HG03432 (cell line): ENCODE measurements at regions not wholly inside any gene's neighbourhood (a gene's known extent, or its start where the extent isn't known, plus 50 kb on each side); places are given as distances from the start of the nearest gene placed in this dataset.
"Not testable (repeated sequence)": the region's sequence is repeated elsewhere in the genome, so short reads cannot be mapped to it uniquely, and the experiment has no call there.

Experiments used
- ATAC-seq: cut with Tn5 transposase; IDR thresholded peaks from one replicate; pipeline ENCODE4 v1.9.1; 2021; ENCODE audit warnings: mild to moderate bottlenecking, moderate library complexity; ENCODE audit not compliant: unreplicated experiment

DNA sequence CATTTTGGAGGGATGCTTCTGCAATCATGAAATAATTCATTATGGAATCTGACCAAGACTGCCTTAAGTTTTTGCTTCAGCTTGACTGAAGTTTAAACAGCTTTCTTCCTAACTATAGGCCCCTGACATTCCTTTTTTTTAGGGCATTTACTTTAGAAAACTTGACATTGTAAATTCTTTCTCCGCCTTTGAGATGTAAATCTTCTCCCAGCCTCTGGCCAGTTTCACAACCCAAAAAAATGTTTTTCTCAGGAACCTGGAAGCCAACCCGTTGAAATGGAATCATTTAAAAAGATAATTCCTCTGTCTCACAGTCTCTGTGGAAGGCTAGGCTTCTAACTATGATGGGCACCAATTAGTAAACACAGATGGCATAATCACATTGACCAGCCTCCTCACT is 710.4 kb upstream of the PABPC4L start:
- ATAC-seq = no peak

DNA sequence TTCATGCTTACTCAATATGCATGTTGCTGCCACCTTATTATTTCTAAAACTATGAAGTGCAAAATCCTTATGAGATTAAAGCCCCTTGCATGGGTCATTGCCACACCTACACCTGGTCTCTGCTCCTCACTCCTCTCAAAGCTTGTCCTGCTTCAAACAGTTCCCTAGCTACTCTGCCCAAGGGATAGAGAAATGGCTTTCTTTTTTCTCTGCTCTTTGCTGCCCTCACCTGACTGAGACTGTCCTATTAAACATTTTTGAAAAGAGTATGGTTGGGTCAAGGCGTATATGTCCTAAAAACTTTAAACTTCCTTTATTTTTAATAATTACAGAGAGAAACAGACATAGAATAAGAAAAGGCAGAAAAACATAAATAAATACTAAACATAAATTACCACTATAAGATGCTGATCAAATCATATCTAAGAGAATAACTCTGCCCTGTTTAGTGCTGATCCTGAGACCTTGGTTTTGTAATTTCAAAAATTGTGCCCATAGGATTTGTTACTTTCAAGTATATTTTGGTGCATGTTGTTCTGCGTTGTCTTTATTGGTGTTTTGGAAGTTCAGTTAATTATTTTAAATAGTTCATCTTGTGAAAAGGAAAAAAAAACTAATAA is 704.9 kb upstream of the PABPC4L start:
- no peak for ATAC-seq

DNA sequence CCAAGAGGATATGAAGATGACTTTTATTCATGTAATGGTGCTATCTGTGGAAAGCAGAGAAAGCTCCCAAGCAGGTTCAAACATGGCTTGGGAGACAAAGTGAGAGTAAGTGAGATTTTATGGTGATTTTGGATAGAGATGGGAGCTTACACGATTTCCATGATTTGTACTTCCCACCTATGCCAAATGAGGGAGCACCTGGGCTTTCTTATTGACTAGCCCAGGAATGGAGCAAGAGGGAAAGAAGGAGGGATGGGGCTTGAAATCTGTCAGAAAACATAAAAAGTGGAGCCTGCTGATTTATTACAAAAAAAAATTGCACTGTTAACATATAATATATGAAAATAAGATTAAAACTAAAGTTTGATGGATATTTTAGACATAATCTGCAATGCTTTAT is 703.5 kb upstream of the PABPC4L start:
- no peak for ATAC-seq

DNA sequence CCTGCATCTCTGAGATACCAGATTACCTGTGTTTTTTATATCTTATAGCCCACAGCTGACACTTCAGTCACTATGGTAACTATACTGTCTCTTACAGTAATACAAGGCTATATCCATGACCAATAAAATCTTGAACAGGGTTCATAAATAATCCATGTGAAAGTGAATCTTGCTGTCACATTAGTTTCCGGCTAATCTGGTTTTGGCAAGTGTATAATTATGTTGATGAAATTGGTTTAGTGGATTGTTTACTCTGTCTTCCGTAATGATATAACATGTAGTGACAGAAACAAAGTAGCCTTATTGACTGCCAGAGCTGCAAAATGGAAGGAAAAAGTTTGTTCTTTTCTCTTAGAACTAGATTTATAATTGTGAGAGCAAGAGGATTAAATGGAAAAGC is 686.6 kb upstream of the PABPC4L start:
- no peak for ATAC-seq

DNA sequence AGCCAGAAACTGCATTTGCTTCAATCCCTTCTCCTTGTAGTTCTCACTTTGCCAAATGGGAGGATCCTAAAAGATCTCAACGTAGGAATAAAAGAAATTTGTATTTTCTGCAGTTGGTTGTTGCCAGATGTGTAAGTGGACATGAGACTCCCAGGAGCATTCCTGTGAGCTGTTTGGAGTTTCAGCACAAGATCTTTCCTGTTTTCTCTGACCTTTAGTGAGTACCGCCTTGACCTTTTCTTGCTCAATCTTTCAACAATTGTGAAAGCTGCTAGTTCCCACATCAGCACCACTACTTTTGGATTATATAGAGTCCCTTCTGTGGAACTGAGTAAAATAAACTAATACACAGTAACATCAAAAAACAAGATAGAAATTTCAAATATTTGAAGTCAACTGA is 683.8 kb upstream of the PABPC4L start:
- no peak for ATAC-seq

GRCh38 chr4:134883831-134884449 is 682.4 kb upstream of the PABPC4L start:
- ATAC-seq = no peak

GRCh38 chr4:134879019-134879418 is 677.4 kb upstream of the PABPC4L start:
- ATAC-seq = no peak

DNA sequence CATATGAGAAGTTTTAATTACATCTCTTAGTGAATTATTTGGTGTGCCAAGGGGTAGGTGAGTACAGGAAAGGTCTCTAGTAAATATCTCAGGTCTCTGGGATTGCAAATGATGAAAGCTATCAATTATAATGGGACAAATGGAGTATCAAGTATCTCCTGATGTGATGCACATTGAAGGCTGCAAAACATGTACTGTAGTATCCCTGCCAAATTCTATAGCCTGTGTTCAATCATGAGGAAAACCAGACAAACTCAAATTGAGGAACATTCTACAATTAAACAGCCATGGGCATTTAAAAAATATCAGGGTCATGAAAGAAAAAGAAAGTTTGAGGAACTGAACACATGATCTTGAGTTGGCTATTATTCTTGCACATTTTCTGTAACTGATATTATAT is 665.4 kb upstream of the PABPC4L start:
- ATAC-seq = no peak

- ATAC-seq = no peak
These were observed 664.1 kb upstream of the PABPC4L start for GRCh38 chr4:134865675-134866074.

GRCh38 chr4:134862116-134862515 is 660.5 kb upstream of the PABPC4L start:
- ATAC-seq = no peak

DNA sequence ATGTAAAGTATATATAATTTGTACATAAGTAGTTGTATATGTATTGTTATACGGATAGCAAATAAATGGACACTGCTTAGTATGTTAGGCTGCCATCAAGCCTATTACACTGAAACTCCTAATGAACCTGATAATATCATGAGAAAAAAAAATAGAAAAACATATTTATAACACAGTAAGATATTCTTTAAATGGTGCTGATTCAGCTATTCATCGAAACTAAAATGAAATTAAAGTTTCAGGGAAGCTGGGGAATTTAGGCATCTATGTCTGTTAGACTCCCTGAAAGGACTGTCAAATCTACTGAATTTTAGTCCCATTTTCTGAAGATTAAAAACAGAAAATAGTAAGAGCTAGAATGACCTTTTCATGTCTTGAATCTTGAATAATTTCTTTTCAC is 647.1 kb upstream of the PABPC4L start:
- ATAC-seq = no peak

GRCh38 chr4:134830741-134831140 is 629.2 kb upstream of the PABPC4L start:
- not testable (repeated sequence) for ATAC-seq

DNA sequence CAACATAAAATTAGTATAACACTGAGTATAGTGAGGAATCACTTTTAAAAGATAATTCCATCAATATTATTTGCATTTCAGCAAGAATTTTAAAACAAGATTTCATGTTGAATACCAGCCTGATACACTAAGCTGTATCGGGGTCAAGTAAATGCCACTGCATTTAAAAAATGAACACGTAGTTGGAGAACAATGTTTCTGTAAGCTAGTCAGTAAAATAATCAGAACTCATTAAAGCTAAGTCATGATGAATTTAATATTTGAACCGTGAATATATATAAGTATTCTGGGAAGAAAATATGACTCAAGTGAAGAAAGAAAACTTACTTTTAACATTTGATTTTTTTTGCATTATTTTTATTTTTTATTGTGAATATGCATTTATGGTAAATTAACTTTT is 611.0 kb upstream of the PABPC4L start:
- ATAC-seq = no peak

DNA sequence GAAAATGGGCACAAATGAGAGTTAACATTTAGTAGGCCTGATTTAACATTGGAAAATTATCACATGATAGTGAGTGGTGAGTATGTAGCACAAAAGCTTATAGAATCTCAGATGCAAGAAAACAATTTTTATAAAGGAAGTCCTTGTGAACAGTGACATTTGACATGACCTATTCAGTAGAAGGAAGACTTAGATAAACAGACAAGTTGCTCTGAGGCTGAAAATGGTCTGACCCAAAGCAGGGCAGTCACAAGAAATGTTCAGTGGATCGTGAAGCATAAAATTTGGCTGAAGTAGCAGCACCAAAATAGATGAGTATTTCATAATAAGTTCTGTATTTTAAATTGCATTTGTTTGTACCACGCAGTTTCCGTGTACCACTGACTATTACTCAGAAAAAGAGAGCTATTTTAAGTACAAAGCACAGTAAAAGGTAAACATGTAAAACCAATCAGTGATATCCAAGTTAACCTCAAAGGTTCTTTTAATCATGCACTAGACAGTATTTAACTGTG is 605.7 kb upstream of the PABPC4L start:
- ATAC-seq = no peak

GRCh38 chr4:134798573-134798972 is 597.0 kb upstream of the PABPC4L start:
- no peak for ATAC-seq

DNA sequence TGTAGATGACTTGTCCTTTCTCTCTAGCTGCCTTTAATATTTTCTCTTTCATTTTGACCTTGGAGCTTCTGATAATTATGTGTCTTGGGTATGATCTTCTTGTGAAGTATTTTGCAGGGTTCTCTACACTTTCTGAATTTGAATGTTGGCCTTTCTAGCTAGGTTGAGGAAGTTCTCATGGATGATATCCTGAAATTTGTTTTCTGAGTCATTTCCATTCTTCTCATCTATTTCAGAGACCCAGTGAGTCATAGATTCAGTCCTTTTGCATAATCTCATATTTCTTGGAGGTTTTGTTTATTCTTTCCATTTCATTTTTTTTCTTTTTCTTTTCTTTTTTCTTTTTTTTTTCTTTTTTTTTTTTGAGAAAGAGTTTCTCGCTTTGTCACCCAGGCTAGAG is 585.7 kb upstream of the PABPC4L start:
- no peak for ATAC-seq

- no peak for ATAC-seq
These were observed 578.7 kb upstream of the PABPC4L start for GRCh38 chr4:134780244-134780643.

DNA sequence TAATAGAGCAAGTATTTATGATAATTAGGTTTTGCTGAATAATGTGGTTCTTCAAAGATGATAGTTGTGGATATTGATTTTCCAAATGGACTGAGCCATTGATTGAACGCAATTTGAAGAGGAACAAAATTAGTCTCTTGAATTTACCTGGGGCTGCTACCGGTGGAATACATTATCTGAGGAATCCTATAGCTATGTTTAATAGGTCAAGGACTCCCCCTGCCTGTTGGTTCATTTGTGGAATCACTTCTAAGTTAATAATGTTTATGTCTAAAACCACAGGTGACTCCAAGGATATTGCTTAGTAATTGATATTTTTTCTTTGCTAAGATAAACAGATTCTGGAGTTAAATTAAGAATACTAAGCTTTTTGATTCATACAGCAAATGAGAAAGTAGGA is 576.0 kb upstream of the PABPC4L start:
- ATAC-seq = no peak

DNA sequence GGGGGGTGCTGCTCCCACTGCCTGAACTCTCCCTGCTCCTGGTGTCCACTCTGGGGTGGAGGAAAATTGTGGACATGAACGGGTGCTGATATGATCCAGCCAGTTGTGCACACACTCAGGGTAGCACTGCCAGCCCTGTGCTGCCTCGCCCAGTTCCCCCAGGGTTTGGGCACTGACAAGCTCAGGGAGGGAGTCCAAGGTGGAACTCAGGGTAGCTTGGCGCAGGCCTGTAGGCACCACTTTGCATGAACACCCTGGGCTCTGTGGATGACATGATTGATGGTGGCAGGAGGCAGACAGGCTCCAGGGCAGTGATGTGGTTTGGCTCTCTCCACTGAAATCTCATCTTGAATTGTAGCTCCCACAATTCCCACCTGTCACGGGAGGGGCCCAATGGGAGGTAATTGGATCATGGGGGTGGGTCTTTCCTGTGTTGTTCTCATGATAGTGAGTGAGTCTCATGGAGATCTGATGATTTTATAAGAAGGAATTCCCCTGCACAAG is 572.0 kb upstream of the PABPC4L start:
- ATAC-seq = no peak

GRCh38 chr4:134762053-134762452 is 560.5 kb upstream of the PABPC4L start:
- ATAC-seq = peak; percentile 51

DNA sequence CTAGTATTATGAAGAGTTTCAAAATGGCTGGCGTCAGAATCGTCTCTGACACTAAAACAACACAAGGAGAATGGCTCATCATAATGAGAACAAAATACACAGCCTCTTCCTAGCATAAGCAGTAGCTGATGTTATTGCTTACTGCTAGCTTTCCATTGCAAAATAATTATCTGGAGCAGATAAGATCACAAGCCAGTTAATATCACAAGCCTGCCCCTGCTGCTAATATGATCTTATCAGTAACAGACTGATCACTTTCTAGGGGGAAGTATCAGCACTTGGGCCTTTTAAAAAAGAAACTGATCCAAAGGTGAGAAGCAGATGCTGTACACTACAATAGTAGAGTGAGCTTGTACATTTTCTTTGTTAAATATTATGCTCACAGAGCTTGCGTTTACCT is 554.8 kb upstream of the PABPC4L start:
- no peak for ATAC-seq

DNA sequence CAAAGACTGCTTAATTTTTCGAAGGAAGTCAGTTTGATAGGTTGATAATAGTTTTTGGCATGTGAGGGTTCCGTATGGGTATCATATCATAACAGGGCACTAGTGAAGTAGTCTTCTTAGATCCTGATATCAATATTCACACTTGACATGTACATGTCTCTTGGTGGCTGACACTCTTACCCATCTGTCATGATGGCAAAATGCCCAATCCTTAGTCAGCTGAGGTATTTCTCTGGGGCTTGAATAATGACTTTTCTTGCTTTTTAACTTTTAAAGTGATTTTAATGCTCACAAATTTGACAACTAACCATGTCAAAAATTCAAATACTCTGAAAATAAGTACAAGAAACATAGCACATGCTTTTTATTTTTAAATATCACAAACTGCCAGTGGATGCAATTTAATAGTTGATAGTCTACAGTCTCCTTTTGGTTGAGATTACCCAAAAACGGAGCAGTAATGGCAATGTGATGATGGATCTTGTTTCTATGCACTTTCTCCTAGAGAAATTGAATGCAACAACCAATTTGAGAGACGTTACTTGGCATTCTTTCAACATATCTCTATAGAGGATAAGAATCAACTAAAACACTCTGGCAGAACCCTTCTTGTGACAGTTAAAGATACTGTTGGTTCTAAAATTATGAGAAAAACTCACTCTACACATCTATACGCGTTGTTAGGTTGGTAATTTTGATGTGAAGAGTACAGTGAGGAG is 552.9 kb upstream of the PABPC4L start:
- no peak for ATAC-seq
